ENCODE measurements at regions not wholly inside any gene's neighbourhood (a gene's known extent, or its start where the extent isn't known, plus 50 kb on each side); places are given as distances from the start of the nearest gene placed in this dataset.
A peak's percentile ranks its signal among the peaks of the same experiment; 100 is the strongest.

- TF ChIP-seq CTCF (IDR thresholded peaks at IDR 0.05; ENCODE audit: insufficient read depth, low read depth, low read length) (peak; percentile 25), EZH2 (IDR thresholded peaks at IDR 0.05; ENCODE audit: insufficient read depth, low read length) (no peak)
Measured at GRCh38 chr10:76778914-76779795, 858.5 kb downstream of the KCNMA1 start.
